ENCODE measurements at regions not wholly inside any gene's neighbourhood (a gene's known extent, or its start where the extent isn't known, plus 50 kb on each side); places are given as distances from the start of the nearest gene placed in this dataset.

DNA sequence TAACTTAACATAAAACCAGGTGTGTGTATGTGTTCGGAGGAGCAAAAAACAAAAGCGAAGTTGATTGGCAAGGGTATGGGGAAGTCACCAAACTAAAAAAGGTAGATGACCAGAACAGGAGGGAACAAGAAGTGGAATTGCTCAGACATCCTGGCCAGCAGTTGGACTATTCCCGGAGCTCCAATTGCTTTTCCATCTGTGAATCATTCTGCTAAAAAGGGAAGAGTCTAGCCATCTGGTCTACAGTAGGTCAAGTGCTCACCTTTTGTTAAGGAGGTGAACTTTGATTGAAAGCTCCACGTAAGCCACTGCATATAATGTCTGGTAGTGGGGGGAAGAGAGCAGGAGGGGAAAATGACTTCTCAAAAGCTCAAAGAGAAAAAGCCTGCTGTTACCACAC lies 50.0 kb upstream of the BET1 start:
- DNase-seq (ENCODE audit: low read depth) = no peak
- no peak overlapping the region for H3K4me3 ChIP-seq (ENCODE audit: low read depth, low read length)
- no peak for TF ChIP-seq CTCF (IDR thresholded peaks at IDR 0.05; ENCODE audit: control insufficient read depth, extremely low read depth, insufficient read depth)

DNA sequence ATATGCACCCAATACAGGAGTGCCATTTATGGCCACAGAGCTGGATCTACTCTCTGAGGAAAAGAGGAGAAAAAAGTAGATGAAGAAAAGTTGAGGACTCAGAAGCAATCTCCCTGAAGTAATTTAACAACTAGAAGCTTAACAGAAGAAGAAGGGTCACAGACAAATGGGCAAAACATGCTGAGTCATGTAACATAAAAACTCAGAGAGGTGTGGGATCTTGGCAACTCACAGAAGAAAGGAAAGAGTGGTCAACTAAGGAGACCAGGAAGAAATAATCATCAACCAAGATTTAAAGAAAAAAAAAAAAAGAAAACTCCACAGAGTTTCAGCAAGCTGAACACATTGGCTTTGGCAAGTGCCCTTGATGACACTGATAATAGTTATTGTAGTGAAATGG lies 51.8 kb upstream of the BET1 start:
- no peak overlapping the region for H3K4me3 ChIP-seq (ENCODE audit: low read depth, low read length)
- TF ChIP-seq CTCF (IDR thresholded peaks at IDR 0.05; ENCODE audit: control insufficient read depth, extremely low read depth, insufficient read depth) = no peak
- no peak for DNase-seq (ENCODE audit: low read depth)

- TF ChIP-seq CTCF (IDR thresholded peaks at IDR 0.05; ENCODE audit: control insufficient read depth, extremely low read depth, insufficient read depth) = no peak
- DNase-seq (ENCODE audit: low read depth) = no peak
- no peak overlapping the region for H3K4me3 ChIP-seq (ENCODE audit: low read depth, low read length)
Measured at GRCh38 chr7:94056796-94057207, 52.6 kb upstream of the BET1 start.

DNA sequence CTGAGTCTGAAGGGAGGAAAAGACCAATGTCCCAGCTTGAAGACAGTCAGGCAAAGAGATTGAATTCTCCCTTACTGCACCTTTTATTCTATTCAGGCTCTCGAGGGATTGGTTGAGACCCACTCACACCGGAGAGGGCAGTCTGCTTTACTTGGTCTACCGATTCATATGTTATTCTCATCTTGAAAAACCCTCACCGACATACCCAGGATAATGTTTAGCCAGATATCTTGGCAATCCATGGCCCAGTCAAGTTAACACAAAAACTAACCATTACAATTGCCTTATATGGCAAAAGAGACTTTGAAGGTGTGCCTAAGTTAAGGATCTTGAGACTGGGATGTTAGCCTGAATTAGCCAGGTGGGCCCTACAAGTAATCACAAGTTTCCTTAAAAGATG lies 53.8 kb upstream of the BET1 start:
- DNase-seq (ENCODE audit: low read depth) = no peak
- H3K4me3 ChIP-seq (ENCODE audit: low read depth, low read length) = no peak overlapping the region
- no peak for TF ChIP-seq CTCF (IDR thresholded peaks at IDR 0.05; ENCODE audit: control insufficient read depth, extremely low read depth, insufficient read depth)

GRCh38 chr7:94059746-94060145 lies 55.6 kb upstream of the BET1 start:
- no peak overlapping the region for H3K4me3 ChIP-seq (ENCODE audit: low read depth, low read length)

GRCh38 chr7:94060752-94061151 lies 56.6 kb upstream of the BET1 start:
- DNase-seq (ENCODE audit: low read depth) = no peak
- no peak for TF ChIP-seq CTCF (IDR thresholded peaks at IDR 0.05; ENCODE audit: control insufficient read depth, extremely low read depth, insufficient read depth)
- H3K4me3 ChIP-seq (ENCODE audit: low read depth, low read length) = no peak overlapping the region

More at GRCh38 chr7:94059746-94060145, 55.6 kb upstream of the BET1 start:
- no peak for TF ChIP-seq CTCF (IDR thresholded peaks at IDR 0.05; ENCODE audit: control insufficient read depth, extremely low read depth, insufficient read depth)
- DNase-seq (ENCODE audit: low read depth) = no peak

GRCh38 chr7:94061326-94061725 lies 57.2 kb upstream of the BET1 start:
- TF ChIP-seq CTCF (IDR thresholded peaks at IDR 0.05; ENCODE audit: control insufficient read depth, extremely low read depth, insufficient read depth) = no peak
- H3K4me3 ChIP-seq (ENCODE audit: low read depth, low read length) = no peak overlapping the region
- no peak for DNase-seq (ENCODE audit: low read depth)

Data from LNCaP clone FGC (cell line).